OCI-LY7 (cell line): ENCODE measurements at regions not wholly inside any gene's neighbourhood (a gene's known extent, or its start where the extent isn't known, plus 50 kb on each side); places are given as distances from the start of the nearest gene placed in this dataset.

Experiments
- BruUV-seq: library from RNA; stranded (reverse); fragments of 400-500 nt; replicated peaks from 2 replicates; lab custom pipeline; 2021; lab: Mats Ljungman, UMichigan
- CTCF ChIA-PET: fragments of 300-600 bp; sonication (Branson Sonifier 250); formaldehyde crosslinking; loops from one replicate; lab custom pipeline; 2022; ENCODE audit warnings: antibody characterized with exemption; ENCODE audit not compliant: unreplicated experiment; lab: Charles Lee
- POLR2A ChIA-PET: fragments of 300-600 bp; sonication (Branson Sonifier 250); formaldehyde crosslinking; loops from one replicate; lab custom pipeline; 2022; ENCODE audit warnings: antibody characterized with exemption; lab: Charles Lee
- DNase-seq: peaks from one replicate; pipeline ENCODE4 v3.0.0-alpha.2; 2015; ENCODE audit warnings: low spot score
- H2AFZ ChIP-seq: fragments of 200-600 bp; sonication (generic), shearing (Covaris generic); 2 replicates; pipeline ENCODE4 v1.6.1; 2014; ENCODE audit warnings: mild to moderate bottlenecking, antibody characterized with exemption, low read length, moderate library complexity
- H3K27ac ChIP-seq: fragments of 200-600 bp; sonication (generic); 2 replicates; pipeline ENCODE4 v1.5.1; 2014; ENCODE audit warnings: mixed run types, low read depth, mild to moderate bottlenecking, moderate library complexity, low read length, inconsistent platforms; ENCODE audit not compliant: poor library complexity, severe bottlenecking
- H3K36me3 ChIP-seq: fragments of 200-600 bp; sonication (generic); 2 replicates; pipeline ENCODE4 v1.6.1; 2014; ENCODE audit warnings: mild to moderate bottlenecking, antibody characterized with exemption, low read length, moderate library complexity, mixed read lengths; ENCODE audit not compliant: insufficient read depth
- H3K4me1 ChIP-seq: fragments of 200-600 bp; sonication (generic); 2 replicates; pipeline ENCODE4 v1.5.1; 2014; ENCODE audit warnings: mild to moderate bottlenecking, low read length; ENCODE audit not compliant: insufficient read depth, poor library complexity, severe bottlenecking
- H3K4me2 ChIP-seq: fragments of 200-600 bp; sonication (generic); 2 replicates; pipeline ENCODE4 v1.6.1; 2014; ENCODE audit warnings: mild to moderate bottlenecking, low read length
- H3K4me3 ChIP-seq: fragments of 200-600 bp; sonication (generic); 2 replicates; pipeline ENCODE4 v1.5.1; 2014; ENCODE audit warnings: mild to moderate bottlenecking, low read depth, low read length; ENCODE audit not compliant: poor library complexity, severe bottlenecking
- H3K79me2 ChIP-seq: fragments of 200-600 bp; sonication (generic); 2 replicates; pipeline ENCODE4 v1.6.1; 2016; ENCODE audit warnings: low read depth, mild to moderate bottlenecking, low read length, moderate library complexity, mixed read lengths; ENCODE audit not compliant: insufficient read depth
- H3K9me2 ChIP-seq: fragments of 200-600 bp; sonication (generic); 2 replicates; pipeline ENCODE4 v1.6.1; 2016; ENCODE audit warnings: mild to moderate bottlenecking, low read length, mixed read lengths; ENCODE audit not compliant: insufficient read depth
- H3K9me3 ChIP-seq: fragments of 200-600 bp; sonication (generic); 2 replicates; pipeline ENCODE4 v1.6.1; 2014; ENCODE audit warnings: mild to moderate bottlenecking, mixed run types, low read length, mixed read lengths
- H4K20me1 ChIP-seq: fragments of 200-600 bp; sonication (generic); 2 replicates; pipeline ENCODE4 v1.6.1; 2014; ENCODE audit warnings: mild to moderate bottlenecking, antibody characterized with exemption, low read length, moderate library complexity, mixed read lengths; ENCODE audit not compliant: insufficient read depth
- CTCF ChIP-seq: fragments of 200-600 bp; sonication (generic); conservative IDR thresholded peaks from 2 replicates; pipeline ENCODE4 v1.5.1; 2014; ENCODE audit warnings: mild to moderate bottlenecking, antibody characterized with exemption, low read length, moderate library complexity, mixed read lengths
- EZH2phosphoT487 ChIP-seq: fragments of 200-600 bp; sonication (generic); IDR thresholded peaks from 2 replicates; pipeline ENCODE4 v1.6.1; 2018; ENCODE audit warnings: low read depth, borderline replicate concordance, mild to moderate bottlenecking, mixed run types, antibody characterized with exemption, low read length, moderate library complexity, mixed read lengths
- intact Hi-C: fragments of 100-400 bp; cut with micrococcal nuclease; formaldehyde crosslinking; loops from one replicate; pipeline ENCODE4 v1.10.0; 2022; ENCODE audit not compliant: unreplicated experiment

GRCh38 chr20:17872959-17873358 is 95.6 kb downstream of the SNX5 start:
- intact Hi-C loops: no loop called here
- Histone ChIP-seq H2AFZ (no peak overlapping the region), H3K4me2 (no peak overlapping the region), H3K27ac (no peak overlapping the region), H3K9me2 (no peaks in the 10 kb centered on the region), H4K20me1 (no peaks in the 10 kb centered on the region), H3K4me1 (peaks cover 13% of the 10 kb centered on the region), H3K79me2 (no peaks in the 10 kb centered on the region), H3K36me3 (no peaks in the 10 kb centered on the region), H3K9me3 (no peaks in the 10 kb centered on the region), H3K4me3 (no peak overlapping the region)
- no peak for DNase-seq
- ChIA-PET CTCF (no interaction called here), POLR2A (interaction anchor here (1.7 kb wide), 1 partner anchor 15 kb away, joined by 5 read pairs; no protein-coding TSS in a partner anchor)
- BruUV-seq: no TSS peak
- TF ChIP-seq CTCF (no peak), EZH2phosphoT487 (no peak)

GRCh38 chr20:17872434-17872833 is 96.2 kb downstream of the SNX5 start:
- Histone ChIP-seq H3K27ac (no peak overlapping the region), H3K36me3 (no peaks in the 10 kb centered on the region), H2AFZ (peak overlapping the region; percentile 80; the same call in 1 of the 2 replicates), H3K79me2 (no peaks in the 10 kb centered on the region), H3K4me2 (peak overlapping the region; percentile 12; the same call in 1 of the 2 replicates), H4K20me1 (no peaks in the 10 kb centered on the region), H3K9me3 (no peaks in the 10 kb centered on the region), H3K4me1 (peaks cover 11% of the 10 kb centered on the region), H3K4me3 (no peak overlapping the region), H3K9me2 (no peaks in the 10 kb centered on the region)
- intact Hi-C loops: no loop called here
- ChIA-PET POLR2A (interaction anchor here (0.7 to 1.7 kb wide), 3 partner anchors 15 to 228 kb away, joined by 3 to 5 read pairs (median 4); no protein-coding TSS in a partner anchor), CTCF (no interaction called here)
- BruUV-seq: no TSS peak
- TF ChIP-seq CTCF (no peak), EZH2phosphoT487 (no peak)
- DNase-seq: no peak

GRCh38 chr20:17871886-17872285 is 96.7 kb downstream of the SNX5 start:
- ChIA-PET CTCF (no interaction called here), POLR2A (interaction anchor here (0.7 to 2.0 kb wide), 4 partner anchors 15 to 227 kb away, joined by 3 to 7 read pairs (median 4); no protein-coding TSS in a partner anchor)
- Histone ChIP-seq H3K79me2 (no peaks in the 10 kb centered on the region), H4K20me1 (no peaks in the 10 kb centered on the region), H3K4me1 (peaks cover 11% of the 10 kb centered on the region), H3K36me3 (no peaks in the 10 kb centered on the region), H3K9me3 (no peaks in the 10 kb centered on the region), H3K27ac (no peak overlapping the region), H3K4me3 (no peak overlapping the region), H3K4me2 (peak overlapping the region; percentile 12; the same call in 1 of the 2 replicates), H2AFZ (peak overlapping the region; percentile 80; the same call in 1 of the 2 replicates), H3K9me2 (no peaks in the 10 kb centered on the region)
- DNase-seq: peak; percentile 36
- intact Hi-C loops: no loop called here
- TF ChIP-seq EZH2phosphoT487 (no peak), CTCF (no peak)
- no TSS peak for BruUV-seq
